ENCODE measurements at regions not wholly inside any gene's neighbourhood (a gene's known extent, or its start where the extent isn't known, plus 50 kb on each side); places are given as distances from the start of the nearest gene placed in this dataset.

DNA sequence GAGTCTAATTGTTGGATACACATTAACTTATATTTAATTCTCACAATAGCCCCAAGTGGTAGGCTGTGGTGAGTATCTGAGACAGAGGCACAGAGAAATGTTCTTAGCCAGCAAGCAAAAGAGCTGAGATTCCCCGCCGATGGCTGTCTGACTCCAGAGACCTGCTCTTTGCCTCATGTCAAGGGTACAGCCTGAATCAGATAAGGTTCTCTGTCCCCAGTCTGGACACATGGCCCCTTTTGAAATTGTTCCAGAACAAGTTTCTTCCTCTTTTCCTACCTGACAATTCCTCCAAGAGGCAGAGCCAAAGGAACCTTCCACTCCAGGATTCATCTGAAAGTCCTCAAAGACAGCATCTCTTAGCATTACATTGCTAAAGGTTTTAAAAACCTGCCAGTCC, 512.9 kb upstream of the TNP1 start:
- Mint-ChIP-seq H3K4me3 (ENCODE audit: unreplicated experiment) (no peak overlapping the region), H3K4me1 (ENCODE audit: unreplicated experiment) (peaks cover 28% of the 10 kb centered on the region), H3K27ac (ENCODE audit: unreplicated experiment) (no peak overlapping the region), H3K36me3 (ENCODE audit: low read depth, unreplicated experiment) (no peaks in the 10 kb centered on the region), H3K27me3 (ENCODE audit: unreplicated experiment) (peaks cover 3% of the 10 kb centered on the region), H3K9me3 (ENCODE audit: unreplicated experiment) (peaks cover 8% of the 10 kb centered on the region)
- no peak for TF ChIP-seq CTCF (IDR thresholded peaks at IDR 0.05; ENCODE audit: unreplicated experiment)
- DNase-seq (ENCODE audit: low spot score): no peak

DNA sequence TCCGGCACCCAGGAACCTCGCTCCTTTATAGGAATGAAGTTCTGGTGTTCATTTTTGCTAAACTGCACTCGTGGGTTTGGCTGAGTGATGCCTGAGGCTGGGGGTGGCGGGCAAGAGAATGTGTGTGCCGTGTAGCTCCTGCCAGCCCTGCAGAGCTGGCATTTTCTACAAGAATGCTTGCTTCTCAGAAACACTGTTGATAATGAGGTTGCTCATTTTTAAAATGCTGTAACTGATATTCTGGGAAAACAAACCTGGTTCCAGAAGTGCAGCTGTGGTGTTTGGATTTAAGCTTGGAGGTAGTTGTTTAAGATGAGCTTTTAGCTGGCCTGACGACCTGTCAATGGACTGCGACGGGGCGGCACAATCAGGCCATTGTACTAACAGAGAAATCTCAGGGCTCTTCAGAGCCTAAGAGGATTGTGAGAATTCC, 511.9 kb upstream of the TNP1 start:
- TF ChIP-seq CTCF (IDR thresholded peaks at IDR 0.05; ENCODE audit: unreplicated experiment): no peak
- no peak overlapping the region for H3K27ac Mint-ChIP-seq (ENCODE audit: unreplicated experiment)
- H3K9me3 Mint-ChIP-seq (ENCODE audit: unreplicated experiment): peaks cover 8% of the 10 kb centered on the region
- DNase-seq (ENCODE audit: low spot score): no peak
- H3K27me3 Mint-ChIP-seq (ENCODE audit: unreplicated experiment): peaks cover 3% of the 10 kb centered on the region
- H3K4me1 Mint-ChIP-seq (ENCODE audit: unreplicated experiment): peaks cover 28% of the 10 kb centered on the region
- H3K4me3 Mint-ChIP-seq (ENCODE audit: unreplicated experiment): no peak overlapping the region
- no peaks in the 10 kb centered on the region for H3K36me3 Mint-ChIP-seq (ENCODE audit: low read depth, unreplicated experiment)

DNA sequence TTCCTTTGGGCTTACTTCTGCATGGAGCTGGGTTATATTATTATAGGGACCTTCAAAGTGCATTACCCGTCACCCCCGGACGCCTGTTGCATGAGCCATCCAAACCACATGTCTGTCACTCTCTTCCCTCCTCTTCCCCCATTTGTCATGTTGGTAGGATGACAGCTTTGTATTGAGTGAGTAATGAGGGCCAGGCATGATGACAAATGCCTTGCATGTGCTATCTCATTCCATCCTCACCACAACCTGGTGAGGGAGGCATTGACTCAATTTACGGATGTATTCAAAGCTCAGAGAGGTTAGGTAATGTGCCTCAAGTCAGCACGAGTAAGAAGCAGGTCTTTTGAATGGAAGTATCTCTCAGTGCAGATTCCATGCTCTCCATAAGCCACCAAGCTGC, 510.5 kb upstream of the TNP1 start:
- no peak for TF ChIP-seq CTCF (IDR thresholded peaks at IDR 0.05; ENCODE audit: unreplicated experiment)
- peaks cover 3% of the 10 kb centered on the region for H3K27me3 Mint-ChIP-seq (ENCODE audit: unreplicated experiment)
- H3K27ac Mint-ChIP-seq (ENCODE audit: unreplicated experiment): no peak overlapping the region
- H3K4me1 Mint-ChIP-seq (ENCODE audit: unreplicated experiment): peaks cover 24% of the 10 kb centered on the region
- no peak for DNase-seq (ENCODE audit: low spot score)
- no peaks in the 10 kb centered on the region for H3K36me3 Mint-ChIP-seq (ENCODE audit: low read depth, unreplicated experiment)
- H3K4me3 Mint-ChIP-seq (ENCODE audit: unreplicated experiment): no peak overlapping the region
- no peaks in the 10 kb centered on the region for H3K9me3 Mint-ChIP-seq (ENCODE audit: unreplicated experiment)

- no peak overlapping the region for H3K27ac Mint-ChIP-seq (ENCODE audit: unreplicated experiment)
- H3K27me3 Mint-ChIP-seq (ENCODE audit: unreplicated experiment): peaks cover 3% of the 10 kb centered on the region
- no peak for DNase-seq (ENCODE audit: low spot score)
- TF ChIP-seq CTCF (IDR thresholded peaks at IDR 0.05; ENCODE audit: unreplicated experiment): no peak
- no peaks in the 10 kb centered on the region for H3K36me3 Mint-ChIP-seq (ENCODE audit: low read depth, unreplicated experiment)
- H3K4me1 Mint-ChIP-seq (ENCODE audit: unreplicated experiment): peaks cover 13% of the 10 kb centered on the region
- H3K4me3 Mint-ChIP-seq (ENCODE audit: unreplicated experiment): no peak overlapping the region
- H3K9me3 Mint-ChIP-seq (ENCODE audit: unreplicated experiment): no peaks in the 10 kb centered on the region
These were observed 507.6 kb upstream of the TNP1 start for GRCh38 chr2:217367464-217367863.

DNA sequence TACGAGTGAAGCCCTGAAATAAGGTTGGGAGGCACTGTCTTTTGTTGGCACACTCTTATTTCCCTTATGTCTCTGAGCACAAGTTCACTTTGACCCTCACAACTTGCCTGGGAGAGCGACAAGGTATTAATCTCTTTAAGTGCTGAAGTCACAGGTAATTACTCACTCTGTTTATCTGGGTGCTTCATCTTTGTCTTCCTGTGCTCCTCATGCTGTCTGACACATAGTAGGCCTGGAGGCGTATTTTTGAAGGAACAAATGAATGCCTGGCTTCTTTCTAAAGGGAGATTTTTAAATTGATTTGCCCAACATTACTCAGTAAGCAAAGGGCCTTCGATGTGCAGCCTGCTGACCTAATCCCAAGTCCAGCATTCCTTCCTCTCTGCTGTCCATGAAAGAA, 507.1 kb upstream of the TNP1 start:
- no peak for DNase-seq (ENCODE audit: low spot score)
- Mint-ChIP-seq H3K27me3 (ENCODE audit: unreplicated experiment) (peaks cover 3% of the 10 kb centered on the region), H3K9me3 (ENCODE audit: unreplicated experiment) (no peaks in the 10 kb centered on the region), H3K36me3 (ENCODE audit: low read depth, unreplicated experiment) (no peaks in the 10 kb centered on the region), H3K4me1 (ENCODE audit: unreplicated experiment) (peaks cover 9% of the 10 kb centered on the region), H3K27ac (ENCODE audit: unreplicated experiment) (no peak overlapping the region), H3K4me3 (ENCODE audit: unreplicated experiment) (no peak overlapping the region)
- TF ChIP-seq CTCF (IDR thresholded peaks at IDR 0.05; ENCODE audit: unreplicated experiment): no peak
